ENCODE measurements at regions not wholly inside any gene's neighbourhood (a gene's known extent, or its start where the extent isn't known, plus 50 kb on each side); places are given as distances from the start of the nearest gene placed in this dataset.

DNA sequence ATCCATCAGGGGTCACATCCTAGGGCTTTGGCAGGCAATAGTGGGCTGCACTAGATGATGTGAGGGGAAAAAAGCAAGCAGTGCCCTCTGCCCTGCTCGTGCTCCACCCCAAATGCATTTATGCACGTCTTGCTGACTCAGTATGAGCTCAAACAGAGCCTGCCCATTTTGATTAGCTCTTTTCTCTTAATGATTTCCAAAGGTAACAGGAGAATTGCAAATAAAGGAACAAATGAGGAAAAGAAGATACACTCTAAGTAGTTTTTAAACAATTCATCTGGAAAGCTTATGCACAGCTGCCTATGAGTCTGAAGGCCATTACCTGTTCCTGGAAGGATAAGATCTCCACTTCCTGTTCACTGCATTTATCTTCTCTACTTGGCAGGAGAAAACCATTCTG, 364.2 kb downstream of the TMEM232 start:
- TF ChIP-seq EZH2phosphoT487 (IDR thresholded peaks at IDR 0.05; ENCODE audit: borderline replicate concordance, low read depth, low read length), result no peak
- TF ChIP-seq CTCF (conservative IDR thresholded peaks at IDR 0.05; ENCODE audit: low read length), result no peak
